Uterus (tissue), 2 donors: ENCODE measurements at regions not wholly inside any gene's neighbourhood (a gene's known extent, or its start where the extent isn't known, plus 50 kb on each side); places are given as distances from the start of the nearest gene placed in this dataset.

ENCODE experiments used
- POLR2A ChIP-seq, 2 donors: fragments of 450-650 bp; IDR thresholded peaks; one replicate each; pipeline ENCODE4 v1.6.1; 2016; ENCODE audit warnings: antibody characterized with exemption in 2 of 2, mild to moderate bottlenecking in 1 of 2, moderate library complexity in 1 of 2
- TF ChIP-seq, protein P1 (sequence below), 4 experiments: fragments of 200-600 bp in 2 of 4; fragments of 450-650 bp in 2 of 4; sonication (generic) in 2 of 4; IDR thresholded peaks; one replicate each; pipeline ENCODE4 v1.5.1; 2016 to 2019; ENCODE audit warnings: antibody characterized with exemption in 4 of 4, mild to moderate bottlenecking in 2 of 4, moderate library complexity in 1 of 4

GRCh38 chr1:29559056-29559455, 322.7 kb downstream of the PTPRU start:
- TF ChIP-seq, protein P1, sequence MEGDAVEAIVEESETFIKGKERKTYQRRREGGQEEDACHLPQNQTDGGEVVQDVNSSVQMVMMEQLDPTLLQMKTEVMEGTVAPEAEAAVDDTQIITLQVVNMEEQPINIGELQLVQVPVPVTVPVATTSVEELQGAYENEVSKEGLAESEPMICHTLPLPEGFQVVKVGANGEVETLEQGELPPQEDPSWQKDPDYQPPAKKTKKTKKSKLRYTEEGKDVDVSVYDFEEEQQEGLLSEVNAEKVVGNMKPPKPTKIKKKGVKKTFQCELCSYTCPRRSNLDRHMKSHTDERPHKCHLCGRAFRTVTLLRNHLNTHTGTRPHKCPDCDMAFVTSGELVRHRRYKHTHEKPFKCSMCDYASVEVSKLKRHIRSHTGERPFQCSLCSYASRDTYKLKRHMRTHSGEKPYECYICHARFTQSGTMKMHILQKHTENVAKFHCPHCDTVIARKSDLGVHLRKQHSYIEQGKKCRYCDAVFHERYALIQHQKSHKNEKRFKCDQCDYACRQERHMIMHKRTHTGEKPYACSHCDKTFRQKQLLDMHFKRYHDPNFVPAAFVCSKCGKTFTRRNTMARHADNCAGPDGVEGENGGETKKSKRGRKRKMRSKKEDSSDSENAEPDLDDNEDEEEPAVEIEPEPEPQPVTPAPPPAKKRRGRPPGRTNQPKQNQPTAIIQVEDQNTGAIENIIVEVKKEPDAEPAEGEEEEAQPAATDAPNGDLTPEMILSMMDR (IDR thresholded peaks at IDR 0.05): no peak
- no peak for TF ChIP-seq POLR2A (IDR thresholded peaks at IDR 0.05)
